ENCODE measurements at regions not wholly inside any gene's neighbourhood (a gene's known extent, or its start where the extent isn't known, plus 50 kb on each side); places are given as distances from the start of the nearest gene placed in this dataset.

GRCh38 chr5:162786234-162786633 is 651.2 kb upstream of the CCNG1 start:
- no peak for TF ChIP-seq RAD21 (IDR thresholded peaks at IDR 0.05; ENCODE audit: low read length)
- TF ChIP-seq ELK1 (IDR thresholded peaks at IDR 0.05; ENCODE audit: borderline replicate concordance, low read depth, low read length): no peak
- TF ChIP-seq CTCF (conservative IDR thresholded peaks at IDR 0.05; ENCODE audit: low read depth, low read length): no peak
- no peak for TF ChIP-seq RCOR1 (IDR thresholded peaks at IDR 0.05; ENCODE audit: insufficient replicate concordance, low read length)
- no peak for TF ChIP-seq FOS (IDR thresholded peaks at IDR 0.05; ENCODE audit: low read depth, low read length)
- TF ChIP-seq USF2 (IDR thresholded peaks at IDR 0.05; ENCODE audit: low read depth, low read length): no peak
- no peak for TF ChIP-seq BHLHE40 (IDR thresholded peaks at IDR 0.05; ENCODE audit: low read depth, low read length)
- no peak for TF ChIP-seq POLR2A (IDR thresholded peaks at IDR 0.05; ENCODE audit: low read depth, low read length)
- TF ChIP-seq RFX5 (IDR thresholded peaks at IDR 0.05; ENCODE audit: low read depth, low read length): no peak
- no peak for TF ChIP-seq SMC3 (IDR thresholded peaks at IDR 0.05; ENCODE audit: low read depth, low read length)
- TF ChIP-seq CEBPB (IDR thresholded peaks at IDR 0.05; ENCODE audit: low read depth, low read length): no peak
- TF ChIP-seq MAFK (IDR thresholded peaks at IDR 0.05; ENCODE audit: low read depth, low read length): no peak

Measured in IMR-90 (cell line).